DOHH2 (cell line): ENCODE measurements at regions not wholly inside any gene's neighbourhood (a gene's known extent, or its start where the extent isn't known, plus 50 kb on each side); places are given as distances from the start of the nearest gene placed in this dataset.

ENCODE experiments used
- CTCF ChIP-seq: fragments of 200-600 bp; sonication (generic); IDR thresholded peaks from one replicate; pipeline ENCODE4 v1.5.1; 2014; ENCODE audit warnings: antibody characterized with exemption, mild to moderate bottlenecking, low read depth, low read length; ENCODE audit not compliant: poor library complexity, severe bottlenecking
- EZH2phosphoT487 ChIP-seq: fragments of 200-600 bp; sonication (generic); IDR thresholded peaks from 2 replicates; pipeline ENCODE4 v1.6.1; 2017; ENCODE audit warnings: borderline replicate concordance, mild to moderate bottlenecking, antibody characterized with exemption, low read length, moderate library complexity, mixed read lengths

GRCh38 chr14:104420990-104421389 lies 158.6 kb upstream of the C14orf180 start:
- TF ChIP-seq CTCF: no peak
- no peak for TF ChIP-seq EZH2phosphoT487
